PC-9 (cell line): ENCODE measurements at regions not wholly inside any gene's neighbourhood (a gene's known extent, or its start where the extent isn't known, plus 50 kb on each side); places are given as distances from the start of the nearest gene placed in this dataset.

Source experiments
- BruUV-seq: library from RNA; stranded (reverse); fragments of 400-500 nt; replicated peaks from 2 replicates; lab custom pipeline; 2021; lab: Mats Ljungman, UMichigan
- CTCF ChIA-PET: fragments of 300-600 bp; sonication (Branson Sonifier 250); formaldehyde crosslinking; loops from one replicate; lab custom pipeline; 2022; ENCODE audit warnings: antibody characterized with exemption; lab: Charles Lee
- POLR2A ChIA-PET: fragments of 300-600 bp; sonication (Branson Sonifier 250); formaldehyde crosslinking; loops from one replicate; lab custom pipeline; 2022; ENCODE audit warnings: antibody characterized with exemption; ENCODE audit not compliant: unreplicated experiment; lab: Charles Lee
- DNase-seq, 2 experiments: peaks; one replicate each; pipeline versions ENCODE4 v3.0.0 to v3.0.0-alpha.2; 2015 to 2022; ENCODE audit warnings: mixed read lengths in 1 of 2
- H2AFZ ChIP-seq: fragments of 200-600 bp; sonication (generic); 2 replicates; pipeline ENCODE4 v1.8.1; 2017; ENCODE audit warnings: antibody characterized with exemption
- H3F3A ChIP-seq: fragments of 200-600 bp; sonication (generic); 2 replicates; pipeline ENCODE4 v1.8.1; 2017; ENCODE audit warnings: antibody characterized with exemption, mild to moderate bottlenecking, low read depth; ENCODE audit not compliant: insufficient read depth
- H3K27ac ChIP-seq: fragments of 200-600 bp; sonication (generic); 2 replicates; pipeline ENCODE4 v1.6.1; 2016; ENCODE audit warnings: mixed run types
- H3K27me3 ChIP-seq: fragments of 200-600 bp; sonication (generic); 2 replicates; pipeline ENCODE4 v1.6.1; 2016; ENCODE audit warnings: low read depth, mixed run types; ENCODE audit not compliant: insufficient read depth
- H3K36me3 ChIP-seq: fragments of 200-600 bp; sonication (generic); 2 replicates; pipeline ENCODE4 v1.6.1; 2016; ENCODE audit warnings: low read depth, mixed run types
- H3K4me1 ChIP-seq: fragments of 200-600 bp; sonication (generic); replicated peaks from 2 replicates; pipeline ENCODE4 v1.6.1; 2016; ENCODE audit warnings: mixed run types; ENCODE audit not compliant: insufficient read depth
- H3K4me2 ChIP-seq: fragments of 200-600 bp; sonication (generic); 2 replicates; pipeline ENCODE4 v1.6.1; 2017; ENCODE audit warnings: mixed run types
- H3K4me3 ChIP-seq: fragments of 200-600 bp; sonication (generic); 2 replicates; pipeline ENCODE4 v1.6.1; 2016; ENCODE audit warnings: mixed run types
- H3K79me2 ChIP-seq: fragments of 200-600 bp; sonication (generic); 2 replicates; pipeline ENCODE4 v1.6.1; 2017; ENCODE audit warnings: low read depth, mixed run types
- H3K9me2 ChIP-seq: fragments of 200-600 bp; sonication (generic); 2 replicates; pipeline ENCODE4 v1.8.1; 2017; ENCODE audit warnings: mild to moderate bottlenecking; ENCODE audit not compliant: insufficient read depth
- H3K9me3 ChIP-seq: fragments of 200-600 bp; sonication (generic); 2 replicates; pipeline ENCODE4 v1.8.1; 2016; ENCODE audit warnings: low read depth; ENCODE audit not compliant: insufficient read depth
- H4K20me1 ChIP-seq: fragments of 200-600 bp; sonication (generic); 2 replicates; pipeline ENCODE4 v1.8.1; 2017; ENCODE audit not compliant: insufficient read depth
- EZH2 ChIP-seq: fragments of 200-600 bp; sonication (generic); IDR thresholded peaks from 2 replicates; pipeline ENCODE4 v1.8.0; 2017; ENCODE audit warnings: antibody characterized with exemption, low read depth
- intact Hi-C: fragments of 100-400 bp; cut with micrococcal nuclease; formaldehyde crosslinking; loops from one replicate; pipeline ENCODE4 v1.10.0; 2022; ENCODE audit not compliant: unreplicated experiment
- TF ChIP-seq, protein P1 (sequence below): fragments of 200-600 bp; sonication (generic); conservative IDR thresholded peaks from 2 replicates; pipeline ENCODE4 v1.6.1; 2017; ENCODE audit warnings: mixed run types, antibody characterized with exemption, mild to moderate bottlenecking, moderate library complexity

DNA sequence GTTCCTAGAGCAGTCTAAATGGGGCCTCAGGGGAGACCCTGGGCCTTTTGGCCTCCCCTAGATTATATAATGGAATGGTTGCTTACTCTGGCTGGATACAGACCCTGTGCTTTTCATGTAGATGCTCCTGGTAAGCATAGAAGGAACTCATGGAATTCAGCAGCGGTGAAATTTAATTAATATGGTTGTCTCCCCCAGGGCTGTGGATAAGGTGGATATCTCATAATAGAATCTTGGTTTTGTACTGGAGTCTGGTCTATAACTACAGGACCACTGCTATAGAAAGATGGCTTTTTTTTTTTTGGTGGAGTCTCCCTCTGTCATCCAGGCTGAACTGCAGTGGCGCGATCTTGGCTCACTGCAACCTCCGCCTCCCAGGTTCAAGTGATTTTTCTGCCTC, 84.5 kb downstream of the HRH4 start:
- no TSS peak for BruUV-seq
- TF ChIP-seq, protein P1, sequence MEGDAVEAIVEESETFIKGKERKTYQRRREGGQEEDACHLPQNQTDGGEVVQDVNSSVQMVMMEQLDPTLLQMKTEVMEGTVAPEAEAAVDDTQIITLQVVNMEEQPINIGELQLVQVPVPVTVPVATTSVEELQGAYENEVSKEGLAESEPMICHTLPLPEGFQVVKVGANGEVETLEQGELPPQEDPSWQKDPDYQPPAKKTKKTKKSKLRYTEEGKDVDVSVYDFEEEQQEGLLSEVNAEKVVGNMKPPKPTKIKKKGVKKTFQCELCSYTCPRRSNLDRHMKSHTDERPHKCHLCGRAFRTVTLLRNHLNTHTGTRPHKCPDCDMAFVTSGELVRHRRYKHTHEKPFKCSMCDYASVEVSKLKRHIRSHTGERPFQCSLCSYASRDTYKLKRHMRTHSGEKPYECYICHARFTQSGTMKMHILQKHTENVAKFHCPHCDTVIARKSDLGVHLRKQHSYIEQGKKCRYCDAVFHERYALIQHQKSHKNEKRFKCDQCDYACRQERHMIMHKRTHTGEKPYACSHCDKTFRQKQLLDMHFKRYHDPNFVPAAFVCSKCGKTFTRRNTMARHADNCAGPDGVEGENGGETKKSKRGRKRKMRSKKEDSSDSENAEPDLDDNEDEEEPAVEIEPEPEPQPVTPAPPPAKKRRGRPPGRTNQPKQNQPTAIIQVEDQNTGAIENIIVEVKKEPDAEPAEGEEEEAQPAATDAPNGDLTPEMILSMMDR = no peak
- TF ChIP-seq EZH2 = no peak
- POLR2A ChIA-PET = no interaction called here
- H3K79me2 ChIP-seq = no peaks in the 10 kb centered on the region
- no peaks in the 10 kb centered on the region for H4K20me1 ChIP-seq
- H3F3A ChIP-seq = no peaks in the 10 kb centered on the region
- no peak overlapping the region for H3K4me2 ChIP-seq
- H3K4me1 ChIP-seq = no peaks in the 10 kb centered on the region
- no peak overlapping the region for H3K4me3 ChIP-seq
- H3K27ac ChIP-seq = no peak overlapping the region
- no peaks in the 10 kb centered on the region; the same call in 1 of the 2 replicates for H3K27me3 ChIP-seq
- no peak overlapping the region for H2AFZ ChIP-seq
- intact Hi-C loops = loop anchor here (5.0 kb wide), 1 partner anchor 182 kb away; no protein-coding TSS in a partner anchor
- no peaks in the 10 kb centered on the region for H3K36me3 ChIP-seq
- H3K9me3 ChIP-seq = no peaks in the 10 kb centered on the region
- no peaks in the 10 kb centered on the region for H3K9me2 ChIP-seq
- CTCF ChIA-PET = interaction anchor here (0.7 kb wide), 1 partner anchor 45 kb away, joined by 4 read pairs; no protein-coding TSS in a partner anchor
- no peak for DNase-seq

GRCh38 chr18:24545651-24546050, 85.2 kb downstream of the HRH4 start:
- H3K4me1 ChIP-seq = no peaks in the 10 kb centered on the region
- H3K27me3 ChIP-seq = no peaks in the 10 kb centered on the region
- intact Hi-C loops = no loop called here
- H3K4me3 ChIP-seq = no peak overlapping the region
- TF ChIP-seq, protein P1 = no peak
- TF ChIP-seq EZH2 = no peak
- no peak for DNase-seq
- H3K27ac ChIP-seq = no peak overlapping the region
- no peaks in the 10 kb centered on the region for H3K36me3 ChIP-seq
- H2AFZ ChIP-seq = no peak overlapping the region
- POLR2A ChIA-PET = no interaction called here
- H3K9me3 ChIP-seq = no peaks in the 10 kb centered on the region
- H3K9me2 ChIP-seq = no peaks in the 10 kb centered on the region
- no peaks in the 10 kb centered on the region for H4K20me1 ChIP-seq
- no TSS peak for BruUV-seq
- CTCF ChIA-PET = no interaction called here
- no peaks in the 10 kb centered on the region for H3F3A ChIP-seq
- no peak overlapping the region for H3K4me2 ChIP-seq
- no peaks in the 10 kb centered on the region for H3K79me2 ChIP-seq

DNA sequence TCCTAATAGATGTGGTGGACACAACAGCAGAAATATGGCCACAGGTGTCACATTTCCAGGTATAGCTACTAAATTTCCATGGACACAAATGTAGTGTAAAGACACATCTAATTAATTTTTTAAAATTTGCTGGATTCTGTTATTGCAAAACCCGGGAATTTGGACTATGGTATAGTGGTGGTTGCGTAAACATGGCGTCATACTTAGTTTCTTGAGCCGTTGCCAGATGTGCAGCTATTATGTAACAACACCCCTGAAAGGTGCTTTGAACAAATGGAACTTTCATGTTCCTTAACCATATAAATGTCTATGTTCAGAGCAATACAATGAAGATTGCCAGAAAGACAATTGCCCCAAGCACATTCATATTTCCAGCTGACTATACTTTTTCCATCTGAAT, 85.9 kb downstream of the HRH4 start:
- H3K4me1 ChIP-seq = no peaks in the 10 kb centered on the region
- no peaks in the 10 kb centered on the region for H3K27me3 ChIP-seq
- no peaks in the 10 kb centered on the region for H3K79me2 ChIP-seq
- DNase-seq = no peak
- H3F3A ChIP-seq = no peaks in the 10 kb centered on the region
- ChIA-PET CTCF (no interaction called here), POLR2A (no interaction called here)
- no peak overlapping the region for H3K4me3 ChIP-seq
- H3K36me3 ChIP-seq = no peaks in the 10 kb centered on the region
- no peak for TF ChIP-seq EZH2
- TF ChIP-seq, protein P1 = no peak
- intact Hi-C loops = no loop called here
- H3K27ac ChIP-seq = no peak overlapping the region
- no peak overlapping the region for H2AFZ ChIP-seq
- BruUV-seq = no TSS peak
- H3K9me3 ChIP-seq = no peaks in the 10 kb centered on the region
- H3K4me2 ChIP-seq = no peak overlapping the region
- no peaks in the 10 kb centered on the region for H4K20me1 ChIP-seq
- H3K9me2 ChIP-seq = no peaks in the 10 kb centered on the region
